Loucy (cell line): ENCODE measurements at regions not wholly inside any gene's neighbourhood (a gene's known extent, or its start where the extent isn't known, plus 50 kb on each side); places are given as distances from the start of the nearest gene placed in this dataset.

ENCODE experiments used
- H2AFZ ChIP-seq: fragments of 200-600 bp; sonication (generic); 2 replicates; pipeline ENCODE4 v1.6.0; 2016; ENCODE audit warnings: antibody characterized with exemption, mild to moderate bottlenecking, low read length, moderate library complexity
- H3F3A ChIP-seq: fragments of 200-600 bp; 2 replicates; pipeline ENCODE4 v1.6.0; 2016; ENCODE audit warnings: antibody characterized with exemption, low read depth, mild to moderate bottlenecking
- H3K27me3 ChIP-seq: fragments of 200-600 bp; sonication (generic); 2 replicates; pipeline ENCODE4 v1.6.1; 2014; ENCODE audit warnings: low read length, mild to moderate bottlenecking; ENCODE audit not compliant: insufficient read depth, poor library complexity, severe bottlenecking
- H3K36me3 ChIP-seq: fragments of 200-600 bp; sonication (generic); 2 replicates; pipeline ENCODE4 v1.6.1; 2016; ENCODE audit warnings: low read length; ENCODE audit not compliant: insufficient read depth
- H3K4me1 ChIP-seq: fragments of 200-600 bp; sonication (generic); 2 replicates; pipeline ENCODE4 v1.5.1; 2014; ENCODE audit warnings: low read length, mild to moderate bottlenecking; ENCODE audit not compliant: insufficient read depth, poor library complexity, severe bottlenecking
- H3K4me2 ChIP-seq: fragments of 200-600 bp; sonication (generic); 2 replicates; pipeline ENCODE4 v1.6.0; 2014; ENCODE audit warnings: antibody characterized with exemption, low read length, low read depth, mild to moderate bottlenecking; ENCODE audit not compliant: poor library complexity, severe bottlenecking
- H3K4me3 ChIP-seq: fragments of 200-600 bp; sonication (generic); 2 replicates; pipeline ENCODE4 v1.5.1; 2014; ENCODE audit warnings: low read length, mild to moderate bottlenecking, mixed read lengths; ENCODE audit not compliant: poor library complexity, severe bottlenecking
- H3K79me2 ChIP-seq: fragments of 200-600 bp; sonication (generic); 2 replicates; pipeline ENCODE4 v1.6.1; 2014; ENCODE audit warnings: low read length; ENCODE audit not compliant: insufficient read depth
- H3K9ac ChIP-seq: fragments of 200-600 bp; sonication (generic); 2 replicates; pipeline ENCODE4 v1.6.0; 2014; ENCODE audit warnings: mild to moderate bottlenecking, low read depth, low read length, moderate library complexity; ENCODE audit not compliant: poor library complexity, severe bottlenecking
- H3K9me2 ChIP-seq: fragments of 200-600 bp; sonication (generic); replicated peaks from 2 replicates; pipeline ENCODE4 v1.6.1; 2016; ENCODE audit warnings: low read depth, low read length, mixed read lengths
- H3K9me3 ChIP-seq: fragments of 200-600 bp; sonication (generic); 2 replicates; pipeline ENCODE4 v1.6.1; 2014; ENCODE audit warnings: mild to moderate bottlenecking, antibody characterized with exemption, low read length, low read depth; ENCODE audit not compliant: insufficient read depth
- H4K20me1 ChIP-seq: fragments of 200-600 bp; sonication (generic); 2 replicates; pipeline ENCODE4 v1.6.0; 2014; ENCODE audit warnings: antibody characterized with exemption, low read length, mild to moderate bottlenecking; ENCODE audit not compliant: insufficient read depth, poor library complexity, severe bottlenecking
- CTCF ChIP-seq: fragments of 200-600 bp; sonication (generic); conservative IDR thresholded peaks from 2 replicates; pipeline ENCODE4 v1.5.1; 2014; ENCODE audit warnings: mild to moderate bottlenecking, antibody characterized with exemption, low read length
- EZH2phosphoT487 ChIP-seq: fragments of 200-600 bp; IDR thresholded peaks from 2 replicates; pipeline ENCODE4 v1.6.1; 2018; ENCODE audit warnings: antibody characterized with exemption, mild to moderate bottlenecking, moderate library complexity, borderline replicate concordance

- TF ChIP-seq EZH2phosphoT487 (no peak), CTCF (no peak)
- Histone ChIP-seq H3K9me3 (no peaks in the 10 kb centered on the region; the same call in 1 of the 2 replicates), H3K36me3 (no peaks in the 10 kb centered on the region), H3K4me3 (no peak overlapping the region), H3F3A (no peaks in the 10 kb centered on the region), H2AFZ (no peak overlapping the region), H3K9ac (no peak overlapping the region), H3K4me2 (no peak overlapping the region), H3K79me2 (no peaks in the 10 kb centered on the region), H3K9me2 (no peaks in the 10 kb centered on the region), H4K20me1 (no peaks in the 10 kb centered on the region), H3K27me3 (no peaks in the 10 kb centered on the region), H3K4me1 (no peaks in the 10 kb centered on the region)
These were observed 937.4 kb downstream of the IGSF11 start for GRCh38 chr3:118097226-118097625.

GRCh38 chr3:118097660-118098059, 937.0 kb downstream of the IGSF11 start:
- H4K20me1 ChIP-seq = no peaks in the 10 kb centered on the region
- H3K36me3 ChIP-seq = no peaks in the 10 kb centered on the region
- H3K79me2 ChIP-seq = no peaks in the 10 kb centered on the region
- no peak overlapping the region for H3K4me2 ChIP-seq
- H3K9ac ChIP-seq = no peak overlapping the region
- no peaks in the 10 kb centered on the region for H3K27me3 ChIP-seq
- no peaks in the 10 kb centered on the region; the same call in 1 of the 2 replicates for H3K9me3 ChIP-seq
- TF ChIP-seq CTCF = no peak
- no peak for TF ChIP-seq EZH2phosphoT487
- no peaks in the 10 kb centered on the region for H3K9me2 ChIP-seq
- no peak overlapping the region for H3K4me3 ChIP-seq
- H2AFZ ChIP-seq = no peak overlapping the region
- H3F3A ChIP-seq = no peaks in the 10 kb centered on the region
- H3K4me1 ChIP-seq = no peaks in the 10 kb centered on the region

GRCh38 chr3:118098827-118099226, 935.8 kb downstream of the IGSF11 start:
- no peaks in the 10 kb centered on the region for H3K27me3 ChIP-seq
- no peak overlapping the region for H2AFZ ChIP-seq
- no peaks in the 10 kb centered on the region for H3K4me1 ChIP-seq
- TF ChIP-seq CTCF = no peak
- TF ChIP-seq EZH2phosphoT487 = no peak
- no peak overlapping the region for H3K9ac ChIP-seq
- no peaks in the 10 kb centered on the region for H3K79me2 ChIP-seq
- H3K9me3 ChIP-seq = no peaks in the 10 kb centered on the region
- H3K9me2 ChIP-seq = no peaks in the 10 kb centered on the region
- H3K36me3 ChIP-seq = no peaks in the 10 kb centered on the region
- H3K4me2 ChIP-seq = no peak overlapping the region
- no peak overlapping the region for H3K4me3 ChIP-seq
- H4K20me1 ChIP-seq = no peaks in the 10 kb centered on the region
- no peaks in the 10 kb centered on the region for H3F3A ChIP-seq
